Stimulated activated CD8-positive, alpha-beta memory T cell treated with anti-CD3 and anti-CD28 coated beads, Interleukin-2, amount 100 ng/mL, for 1 hour (primary cell): ENCODE measurements at regions not wholly inside any gene's neighbourhood (a gene's known extent, or its start where the extent isn't known, plus 50 kb on each side); places are given as distances from the start of the nearest gene placed in this dataset.
"Not testable (repeated sequence)": the region's sequence is repeated elsewhere in the genome, so short reads cannot be mapped to it uniquely, and the experiment has no call there.

Experiments used
- DNase-seq, 2 donors: peaks; one replicate each; pipeline ENCODE4 v3.0.0-alpha.2; 2020; ENCODE audit warnings: low read depth in 2 of 2

DNA sequence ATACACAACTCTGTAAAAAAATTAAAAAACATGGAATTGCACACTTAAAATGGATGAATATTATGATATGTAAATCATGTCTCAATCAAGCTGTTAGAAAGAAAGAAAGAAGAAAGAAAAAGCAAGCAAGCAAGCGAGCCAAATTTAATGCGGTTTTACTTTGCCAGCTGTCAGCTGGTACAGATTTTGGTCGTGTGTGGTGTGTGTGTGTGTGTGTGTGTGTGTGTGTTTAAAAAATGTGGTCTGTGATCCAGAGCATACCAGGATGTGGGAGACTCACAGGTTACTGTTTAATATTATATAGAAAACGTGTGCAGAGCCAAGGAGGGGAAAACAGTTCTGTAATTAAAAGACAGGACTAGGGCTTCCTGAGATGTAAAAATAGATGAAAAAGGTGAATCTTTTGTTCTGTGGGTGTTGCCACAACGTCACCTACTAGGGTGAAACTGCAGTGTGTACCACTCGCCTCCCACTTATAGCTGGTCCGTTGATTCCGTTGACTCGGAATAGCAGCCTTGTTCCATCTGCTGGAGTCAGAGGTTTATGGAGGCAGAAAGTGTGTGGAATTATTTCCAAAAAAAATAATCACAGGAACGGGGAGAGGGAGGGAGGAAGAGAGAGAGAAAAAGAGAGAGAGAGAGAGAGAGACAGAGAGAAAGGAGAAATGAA lies 197.7 kb downstream of the BCAS1 start:
- no peak for DNase-seq

DNA sequence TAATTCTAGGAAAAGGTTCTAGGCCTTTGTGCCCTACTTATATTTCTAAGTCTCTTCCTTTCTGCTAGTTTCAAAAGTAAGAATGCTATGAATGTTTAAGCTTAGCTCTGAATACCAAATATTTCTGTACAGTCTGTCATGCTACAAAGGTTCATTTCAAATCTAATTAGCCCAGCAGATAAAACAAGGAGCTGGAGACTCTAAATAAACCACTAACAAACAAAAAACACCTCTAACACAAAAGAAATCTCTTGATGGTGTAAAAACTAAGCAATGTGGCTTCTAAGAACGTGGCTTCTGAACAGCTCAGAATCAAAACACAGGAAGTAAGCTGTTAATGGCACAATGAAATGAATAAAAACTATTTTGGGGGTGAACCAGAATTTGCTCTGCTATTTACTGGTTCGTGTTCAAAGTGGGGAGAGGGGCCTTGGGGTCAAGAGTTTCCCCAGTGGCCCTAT lies 198.3 kb downstream of the BCAS1 start:
- DNase-seq: no peak

DNA sequence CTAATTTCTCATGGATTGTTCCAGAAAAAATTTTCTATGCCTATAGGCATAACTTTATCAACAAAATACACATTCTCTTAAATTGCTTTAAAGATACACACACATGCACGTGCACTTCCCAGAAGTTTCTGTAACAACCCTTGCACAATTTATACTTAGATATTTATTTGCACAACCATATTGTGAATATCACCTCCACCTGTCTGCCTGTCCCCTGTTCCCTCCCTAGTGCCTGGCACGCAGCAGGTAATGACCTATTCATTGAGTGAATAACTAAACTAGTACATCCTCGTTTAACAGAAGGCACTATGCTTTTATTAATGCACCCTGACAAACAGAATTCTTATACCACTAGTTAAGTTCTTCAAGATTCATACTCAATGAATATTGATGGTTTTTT lies 198.9 kb downstream of the BCAS1 start:
- no peak for DNase-seq

DNA sequence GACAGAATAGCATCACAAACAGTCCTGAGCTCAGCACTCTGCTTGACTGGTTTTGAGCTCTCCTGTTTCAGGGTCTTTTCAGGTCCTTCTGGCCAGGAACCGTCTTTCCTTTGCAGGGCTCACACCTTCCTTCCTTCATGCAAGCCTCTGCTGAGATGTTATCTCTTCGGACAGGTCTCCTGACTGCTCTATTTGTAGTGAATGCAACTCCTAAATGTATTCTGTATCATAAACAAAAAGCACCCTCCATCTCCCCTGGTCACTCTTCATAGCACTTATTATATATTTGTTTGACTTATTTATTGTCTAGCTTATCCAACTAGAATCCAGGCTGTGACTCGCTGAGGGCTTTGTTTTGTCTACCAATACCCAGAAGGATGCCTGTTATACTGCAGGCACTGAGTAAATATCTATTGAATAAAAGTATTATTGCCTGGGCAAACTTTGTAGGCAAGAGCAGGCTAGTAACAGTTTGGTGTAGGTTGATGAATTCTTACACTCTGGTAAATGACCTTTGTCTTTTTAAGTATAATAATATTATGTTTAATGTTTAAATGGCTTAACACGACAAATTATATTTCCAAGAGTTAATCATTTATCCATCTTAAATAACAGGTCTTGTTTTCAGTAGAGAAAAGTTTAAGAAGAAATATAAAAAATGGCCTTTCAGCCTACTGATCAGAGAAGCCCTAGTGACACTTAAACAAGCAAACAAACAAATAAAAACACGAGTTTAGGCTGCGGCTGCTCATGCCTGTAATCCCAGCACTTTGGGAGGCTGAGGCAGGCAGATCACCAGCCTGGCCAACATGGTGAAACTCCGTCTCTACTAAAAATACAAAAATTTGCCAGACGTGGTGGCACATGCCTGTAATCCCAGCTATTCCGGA lies 199.7 kb downstream of the BCAS1 start:
- DNase-seq: no peak

DNA sequence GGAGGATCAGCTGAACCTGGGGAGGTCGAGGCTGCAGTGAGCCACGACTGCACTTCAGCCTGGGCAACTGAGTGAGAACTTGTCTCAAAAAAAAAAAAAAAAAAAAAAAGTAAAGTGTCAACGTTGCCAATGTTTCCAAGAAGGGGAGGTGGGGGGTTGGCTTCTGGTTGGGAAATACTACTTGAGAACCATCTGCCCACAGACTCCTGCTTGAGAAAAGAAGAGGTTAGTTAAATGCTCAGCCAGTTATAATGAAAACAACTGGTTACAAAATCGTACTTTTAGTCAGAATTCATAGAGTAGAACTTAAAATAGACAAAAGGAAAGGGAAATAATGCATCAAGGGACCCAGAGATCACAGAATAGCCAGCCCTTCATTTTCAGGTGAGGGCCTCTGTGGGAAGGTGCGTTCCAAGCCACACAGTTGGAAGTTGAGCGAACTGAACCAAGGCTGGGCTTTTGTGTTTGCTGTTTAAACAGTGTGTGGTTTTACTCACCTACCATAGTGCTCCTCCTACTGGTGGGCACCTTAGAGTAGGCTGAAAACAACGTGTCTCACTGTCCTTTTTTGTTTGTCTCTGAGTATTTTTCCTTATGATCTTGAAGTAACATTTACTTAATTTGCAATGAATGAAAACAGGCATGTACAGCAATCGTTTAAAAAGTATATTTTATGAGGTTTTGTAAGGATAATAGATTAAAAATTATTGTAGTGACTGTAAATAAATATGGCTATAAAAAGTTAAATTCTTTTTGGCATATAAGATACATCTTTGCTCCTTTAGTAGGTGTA lies 200.7 kb downstream of the BCAS1 start:
- peak in 1 of 2 donors; percentile 50 for DNase-seq

DNA sequence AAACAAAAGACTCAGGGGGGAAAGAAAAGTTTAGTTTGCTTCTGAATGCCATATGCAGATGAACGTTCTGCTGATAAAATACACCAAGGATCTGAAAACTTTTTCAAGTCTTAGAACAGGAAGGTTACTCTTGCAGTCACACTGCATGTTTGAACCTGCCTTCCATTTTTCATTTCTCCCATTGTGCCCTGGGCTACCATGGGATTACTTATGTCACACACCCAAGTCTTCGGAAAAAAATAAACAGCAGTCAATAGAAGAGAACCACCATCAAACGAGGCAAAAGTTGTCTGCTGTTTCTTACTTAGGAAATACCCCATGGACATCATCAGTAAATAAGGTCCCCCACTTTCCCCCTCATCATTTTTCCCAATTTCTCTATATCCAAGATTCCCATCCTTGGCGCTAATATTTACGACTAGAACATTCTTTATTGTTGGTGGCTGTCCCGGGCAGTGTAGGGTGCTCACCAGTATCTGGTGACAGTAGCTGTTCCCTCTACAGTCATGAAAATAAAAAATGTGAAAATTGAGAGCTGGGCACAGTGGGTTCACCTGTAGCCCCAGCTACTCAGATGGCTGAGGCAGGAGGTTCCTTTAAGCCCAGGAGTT lies 202.5 kb downstream of the BCAS1 start:
- DNase-seq: no peak

DNA sequence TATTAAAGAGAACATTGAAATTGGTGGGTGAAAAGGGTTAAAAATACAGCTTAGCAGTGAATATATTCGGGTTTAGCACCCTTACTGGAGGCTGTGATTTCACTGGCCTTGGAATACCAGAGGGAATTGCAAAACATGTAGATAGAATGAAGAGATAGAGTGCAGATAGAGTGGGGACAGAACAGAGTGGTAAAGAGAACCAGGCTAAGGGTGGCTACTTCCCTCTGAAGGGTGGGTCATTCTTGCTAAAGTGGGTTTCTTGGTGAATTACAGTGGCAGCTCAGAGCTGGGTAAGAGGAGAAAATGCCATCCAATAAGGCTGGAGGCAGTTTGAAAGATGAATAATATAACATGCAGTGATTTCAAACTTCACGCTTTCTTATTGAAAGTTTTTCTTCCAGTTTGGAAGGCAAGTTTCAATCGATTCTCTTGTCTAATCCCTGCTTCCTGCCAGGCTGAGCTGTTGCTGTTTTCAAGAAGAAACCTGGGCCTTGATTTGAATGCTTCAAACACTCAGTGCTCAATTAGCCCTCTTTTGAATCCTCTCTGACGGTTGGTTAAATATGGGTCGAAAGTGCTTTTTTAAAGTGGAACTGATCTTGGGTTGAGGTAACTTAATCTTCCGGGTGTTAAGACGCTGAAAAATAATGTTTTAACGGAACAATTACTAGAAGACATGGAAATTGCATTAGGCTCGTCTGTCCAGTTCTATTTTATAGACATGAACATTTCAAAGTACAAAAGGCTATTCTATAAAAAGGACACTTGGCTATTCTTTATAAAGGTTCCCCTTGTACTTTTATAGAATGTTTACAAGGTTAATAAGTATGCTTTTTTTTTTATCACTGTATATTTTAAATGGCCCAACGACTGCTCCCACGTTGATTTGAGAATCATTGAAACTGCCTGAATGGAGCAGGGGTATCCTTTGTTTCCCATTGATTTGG lies 203.3 kb downstream of the BCAS1 start:
- DNase-seq: no peak

DNA sequence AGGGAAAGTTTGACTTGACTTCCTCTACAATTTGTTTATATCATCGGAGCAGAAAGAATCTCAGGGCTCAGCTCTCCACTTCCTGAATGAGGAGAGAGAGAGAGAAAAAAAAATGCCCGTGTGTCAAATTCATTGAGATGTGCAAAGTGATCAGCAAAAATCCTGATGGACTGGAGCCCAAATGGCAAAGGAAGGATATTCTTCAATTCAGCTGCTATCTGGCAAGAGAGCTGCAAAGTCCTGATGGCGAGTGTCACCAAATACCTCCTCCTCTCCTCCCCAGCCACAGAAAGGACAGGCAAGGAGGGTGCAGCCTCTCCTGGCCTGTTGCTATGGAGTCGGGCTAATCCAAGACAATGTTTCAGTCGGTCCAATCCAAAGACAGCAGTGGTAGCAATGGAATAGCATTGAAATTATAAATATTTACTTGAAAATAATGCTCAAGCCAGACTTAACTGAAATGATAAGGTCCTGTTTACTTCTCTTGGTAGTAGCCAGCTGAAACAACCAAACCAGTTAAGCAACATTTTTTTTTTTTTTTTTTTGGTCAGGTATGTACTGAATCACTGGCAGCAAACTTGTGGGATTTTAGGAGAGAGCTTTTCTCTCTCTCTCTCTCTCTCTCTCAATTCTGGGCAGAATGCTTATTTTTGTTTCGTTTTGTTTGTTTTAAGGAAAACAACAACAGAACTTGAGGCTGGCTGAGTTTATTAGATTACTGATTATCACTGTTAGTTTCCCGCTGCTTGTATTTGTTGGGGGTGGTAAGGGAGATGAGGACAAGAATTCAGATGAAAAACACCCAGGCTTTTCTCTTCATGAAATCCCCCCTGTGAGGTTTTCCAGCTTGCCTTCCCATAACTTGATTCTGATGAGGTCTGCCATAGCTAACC lies 204.2 kb downstream of the BCAS1 start:
- no peak for DNase-seq

DNA sequence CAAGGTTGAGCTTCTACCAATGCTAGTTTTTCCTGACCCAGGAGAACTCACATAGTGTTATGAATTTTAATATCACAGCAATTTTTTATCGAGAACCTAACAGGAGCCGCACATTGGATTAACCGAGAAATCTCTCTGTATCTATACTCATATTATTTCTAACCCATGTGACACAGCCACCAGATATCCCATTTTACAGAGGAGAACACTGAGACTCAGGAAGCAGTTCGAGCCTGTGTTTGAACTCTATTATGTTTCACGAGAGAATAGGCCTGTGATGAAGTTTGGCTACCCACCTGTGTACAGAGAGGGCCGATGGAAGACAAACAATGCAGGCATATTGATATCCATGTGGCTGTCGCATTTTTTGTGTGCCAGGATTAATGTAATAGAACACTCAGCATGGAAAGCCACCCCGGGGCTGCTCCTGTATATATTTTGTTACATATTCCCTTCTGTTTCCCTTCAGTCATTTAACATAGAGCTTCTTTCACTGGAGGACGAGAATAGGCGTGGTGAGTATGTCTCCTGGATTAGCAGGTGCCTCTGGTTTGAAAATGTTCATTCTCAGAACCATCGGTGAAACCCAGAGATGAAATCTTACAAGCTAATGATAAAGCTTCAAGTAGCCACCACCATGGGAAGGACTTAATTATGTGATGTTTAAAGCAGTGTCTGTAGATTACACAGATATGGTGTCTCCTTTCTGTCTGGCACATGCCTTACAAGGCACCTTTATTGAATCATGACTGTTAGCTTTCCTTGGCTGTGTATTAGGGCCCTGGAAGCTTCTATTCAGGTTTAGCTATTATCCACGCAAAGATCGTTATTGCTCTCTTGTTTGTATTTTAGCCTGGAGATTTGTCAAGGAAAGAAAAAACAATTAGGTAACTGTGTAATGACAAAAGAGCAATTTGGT lies 205.4 kb downstream of the BCAS1 start:
- not testable (repeated sequence) for DNase-seq

DNA sequence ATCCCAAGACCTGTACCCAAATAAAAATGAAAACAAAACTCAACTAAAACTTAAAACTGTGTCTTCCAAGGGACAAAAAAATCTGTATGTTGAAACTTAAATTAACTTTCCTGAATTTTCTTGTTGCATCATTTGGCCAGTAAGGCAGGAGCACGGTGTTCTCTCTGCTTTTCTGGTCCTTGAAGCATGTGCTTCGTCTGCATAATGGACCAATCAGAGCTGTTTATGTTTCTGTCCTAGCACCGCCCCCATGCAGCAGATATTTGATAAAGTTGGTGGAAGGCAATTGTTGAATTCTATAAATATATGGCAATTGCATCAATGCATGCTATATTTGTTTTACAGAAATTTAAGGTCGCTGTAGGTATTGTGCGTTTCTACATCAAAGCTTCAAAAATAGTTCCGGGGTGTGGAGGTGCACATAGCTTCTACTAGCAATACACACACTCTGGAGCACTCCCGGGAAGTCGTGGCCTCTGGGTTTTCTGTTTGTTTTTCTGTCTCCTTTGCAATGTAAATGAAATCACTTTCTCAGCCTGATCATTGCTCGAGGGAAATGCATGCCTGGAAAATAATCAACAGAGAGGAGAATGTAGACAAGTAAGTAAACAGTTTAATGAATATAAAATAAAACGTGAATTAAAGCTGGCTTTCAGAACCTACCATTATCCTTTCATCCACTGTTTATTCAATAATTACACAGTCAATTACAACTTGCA lies 206.3 kb downstream of the BCAS1 start:
- DNase-seq: not testable (repeated sequence)

DNA sequence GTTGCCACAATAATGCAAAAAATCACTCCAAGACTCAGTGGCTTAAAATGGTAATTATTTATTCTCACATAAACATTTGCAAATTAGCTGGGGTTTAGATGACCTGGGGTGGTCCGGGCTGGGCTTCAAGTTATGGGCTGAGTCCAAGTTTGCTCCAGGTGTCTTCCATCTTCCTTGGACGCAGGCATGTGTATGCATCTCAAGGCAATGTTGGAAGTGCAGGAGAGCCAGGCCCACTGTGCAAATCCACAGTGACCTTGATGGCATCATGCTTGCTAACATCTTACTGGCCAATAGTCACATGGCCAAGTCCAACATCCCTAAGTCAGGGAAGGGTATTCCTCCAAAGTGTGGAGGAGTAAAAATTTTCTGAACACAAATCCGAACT lies 206.9 kb downstream of the BCAS1 start:
- not testable (repeated sequence) for DNase-seq

DNA sequence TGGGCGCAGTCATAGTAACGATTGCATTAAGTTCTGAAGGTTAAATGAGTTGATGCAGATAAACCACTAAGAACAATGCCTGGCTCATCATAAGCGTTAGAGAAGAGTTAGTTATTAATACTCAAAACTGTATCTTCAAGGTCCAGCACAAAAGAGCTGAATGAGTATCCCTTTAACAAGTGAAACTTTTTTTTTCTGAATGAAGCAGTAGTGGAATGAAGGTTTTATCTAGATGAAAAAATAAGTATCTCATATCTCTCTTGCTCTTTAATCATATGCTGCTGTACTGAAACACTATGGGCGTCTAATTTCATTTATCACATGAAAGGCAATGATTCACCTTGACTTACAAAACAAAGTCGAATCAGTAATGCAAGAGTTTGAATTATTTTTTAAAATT lies 207.4 kb downstream of the BCAS1 start:
- not testable (repeated sequence) for DNase-seq

DNA sequence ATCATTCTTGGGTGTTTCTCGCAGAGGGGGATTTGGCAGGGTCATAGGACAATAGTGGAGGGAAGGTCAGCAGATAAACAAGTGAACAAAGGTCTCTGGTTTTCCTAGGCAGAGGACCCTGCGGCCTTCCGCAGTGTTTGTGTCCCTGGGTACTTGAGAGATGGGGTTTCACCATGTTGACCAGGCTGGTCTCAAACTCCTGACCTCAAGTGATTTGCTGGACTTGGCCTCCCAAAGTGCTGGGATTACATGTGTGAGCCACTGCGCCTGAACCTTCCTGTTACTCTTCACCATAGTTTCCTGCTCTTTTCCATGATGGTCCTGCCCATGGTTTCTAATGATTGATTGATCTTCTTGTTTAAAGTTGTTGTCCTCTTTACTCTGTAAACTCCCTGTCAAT lies 207.9 kb downstream of the BCAS1 start:
- not testable (repeated sequence) for DNase-seq

DNA sequence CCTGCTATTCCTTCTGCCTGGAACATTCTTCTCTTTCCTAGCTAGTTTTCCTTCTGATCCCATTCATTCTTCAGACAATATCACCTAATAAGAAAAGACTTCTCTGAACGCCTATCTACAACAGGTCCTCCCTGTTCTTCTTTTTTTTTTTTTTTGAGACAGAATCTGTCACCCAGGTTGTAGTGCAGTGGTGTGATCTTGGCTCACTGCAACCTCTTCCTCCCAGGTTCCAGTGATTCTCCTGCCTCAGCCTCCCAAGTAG lies 208.3 kb downstream of the BCAS1 start:
- not testable (repeated sequence) for DNase-seq

DNA sequence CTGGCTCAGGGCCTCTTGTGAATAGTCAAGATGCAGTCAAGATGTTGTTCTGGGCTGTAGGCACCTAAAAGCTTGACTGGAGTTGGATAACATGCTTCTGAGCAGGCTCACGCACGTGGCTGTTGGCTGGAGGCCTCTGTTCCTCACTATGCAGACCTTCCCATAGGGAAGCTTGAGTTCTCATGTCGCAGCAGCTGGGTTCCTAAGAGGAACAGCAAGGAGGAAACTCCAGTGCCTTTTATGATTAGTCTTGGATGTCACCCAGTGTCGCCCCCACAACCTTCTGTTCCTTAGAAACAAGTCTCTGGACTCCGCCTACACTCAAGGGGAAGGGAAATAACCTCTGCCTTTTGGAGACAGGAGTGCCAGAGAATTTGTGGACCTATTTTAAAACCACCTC lies 210.7 kb downstream of the BCAS1 start:
- DNase-seq: no peak

DNA sequence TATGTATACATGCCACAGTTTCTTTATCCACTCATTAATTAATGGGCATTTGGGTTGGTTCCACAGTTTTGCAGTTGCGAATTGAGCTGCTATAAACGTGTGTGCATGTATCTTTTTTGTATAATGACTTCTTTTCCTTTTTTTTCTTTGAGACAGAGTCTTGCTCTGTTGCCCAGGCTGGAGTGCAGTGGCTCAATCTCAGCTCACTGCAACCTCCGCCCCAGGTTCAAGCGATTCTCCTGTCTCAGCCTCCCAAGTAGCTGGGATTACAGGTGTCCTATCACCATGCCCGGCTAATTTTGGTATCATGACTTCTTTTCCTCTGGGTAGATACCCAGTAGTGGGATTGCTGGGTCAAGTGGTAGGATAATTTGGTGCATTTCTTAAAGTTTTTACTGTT lies 211.4 kb downstream of the BCAS1 start:
- DNase-seq: not testable (repeated sequence)

DNA sequence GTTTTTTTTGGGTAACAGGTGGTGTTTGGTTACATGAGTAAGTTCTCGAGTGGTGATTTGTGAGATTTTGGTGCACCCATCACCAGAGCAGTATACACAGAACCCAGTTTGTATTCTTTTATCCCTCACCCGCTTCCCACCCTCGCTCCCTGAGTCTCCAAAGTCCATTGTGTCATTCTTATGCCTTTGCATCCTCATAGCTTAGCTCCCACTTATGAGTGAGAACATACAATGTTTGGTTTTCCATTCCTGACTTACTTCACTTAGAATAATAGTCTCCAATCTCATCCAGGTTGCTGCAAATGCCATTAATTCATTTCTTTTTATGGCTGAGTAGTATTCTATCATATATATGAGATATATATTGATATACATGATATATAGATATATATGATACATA lies 211.9 kb downstream of the BCAS1 start:
- DNase-seq: not testable (repeated sequence)

DNA sequence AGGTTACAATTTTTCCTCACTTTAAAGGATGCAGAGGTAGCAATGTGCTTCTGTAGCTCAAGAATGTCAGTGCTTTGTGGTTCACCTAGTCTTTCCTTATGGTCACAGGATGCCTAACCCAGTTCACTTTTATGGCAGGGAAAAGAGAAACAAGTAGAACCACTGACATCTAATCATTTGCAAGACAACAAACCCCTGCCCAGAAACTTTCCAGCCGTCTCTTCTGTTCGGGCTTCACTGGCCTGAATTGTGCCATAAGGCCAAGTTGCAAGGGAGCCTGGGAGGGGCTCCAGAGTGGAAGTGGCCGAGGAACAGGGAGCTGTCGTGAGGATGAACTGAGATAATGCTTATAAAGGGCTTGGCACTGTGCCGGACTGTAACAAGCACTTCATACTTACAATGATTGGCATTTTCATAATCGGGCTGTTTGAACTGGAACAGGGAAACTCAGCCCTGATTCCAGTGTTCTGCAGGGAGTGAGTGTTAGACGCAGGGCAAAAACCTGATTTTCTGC lies 212.6 kb downstream of the BCAS1 start:
- DNase-seq: no peak
